COLO829 (cell line): ENCODE measurements at regions not wholly inside any gene's neighbourhood (a gene's known extent, or its start where the extent isn't known, plus 50 kb on each side); places are given as distances from the start of the nearest gene placed in this dataset.
"Not testable (repeated sequence)": the region's sequence is repeated elsewhere in the genome, so short reads cannot be mapped to it uniquely, and the experiment has no call there.

ENCODE experiments used
- DNase-seq: peaks from one replicate; pipeline ENCODE4 v3.0.0; 2012; ENCODE audit warnings: low spot score

GRCh38 chr7:96561892-96562291 is 147.8 kb downstream of the SEM1 start:
- DNase-seq: no peak

GRCh38 chr7:96558530-96558929 is 151.1 kb downstream of the SEM1 start:
- no peak for DNase-seq

GRCh38 chr7:96558093-96558492 is 151.6 kb downstream of the SEM1 start:
- no peak for DNase-seq

GRCh38 chr7:96557598-96557997 is 152.0 kb downstream of the SEM1 start:
- not testable (repeated sequence) for DNase-seq

DNA sequence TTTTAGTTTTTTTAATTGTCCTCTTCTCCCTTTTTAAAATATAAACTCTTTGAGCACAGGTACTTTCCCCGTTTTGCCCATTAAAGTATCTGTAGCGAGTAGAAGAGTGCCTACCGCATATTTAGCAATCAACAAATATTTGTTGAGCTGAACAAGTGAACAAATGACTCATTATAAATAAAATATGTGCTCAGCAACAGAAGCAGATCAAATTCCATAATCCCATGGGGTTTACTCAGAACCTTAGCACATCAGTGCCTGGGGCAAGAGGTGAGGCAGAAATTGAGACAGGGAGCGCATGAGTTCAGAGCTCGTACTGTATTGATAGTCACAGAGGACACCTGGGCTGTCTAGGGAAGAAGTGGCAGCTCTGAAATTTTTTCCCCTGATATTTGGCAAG is 161.0 kb downstream of the SEM1 start:
- DNase-seq: peak; percentile 70

DNA sequence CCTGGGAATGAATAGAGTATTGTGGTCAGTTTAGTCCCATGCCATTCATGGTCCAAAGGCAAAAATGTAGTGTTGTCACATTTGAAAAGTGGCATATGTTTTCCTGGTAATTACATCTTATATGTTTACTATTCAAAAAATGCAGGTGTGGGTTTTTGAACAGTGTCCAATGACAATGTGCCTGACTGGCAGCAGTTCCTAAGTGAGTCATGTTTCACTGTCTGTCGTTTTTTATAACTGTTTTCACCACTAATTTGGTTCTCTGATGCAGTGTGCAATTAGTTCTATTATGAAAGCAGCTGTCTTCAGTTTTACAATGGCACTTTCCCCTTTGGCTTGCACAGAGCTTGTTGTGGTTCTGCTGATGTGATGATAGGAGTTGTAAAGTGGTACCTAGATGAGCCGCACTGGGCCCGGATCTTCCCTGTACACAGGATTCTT is 162.3 kb downstream of the SEM1 start:
- peak; percentile 57 for DNase-seq

DNA sequence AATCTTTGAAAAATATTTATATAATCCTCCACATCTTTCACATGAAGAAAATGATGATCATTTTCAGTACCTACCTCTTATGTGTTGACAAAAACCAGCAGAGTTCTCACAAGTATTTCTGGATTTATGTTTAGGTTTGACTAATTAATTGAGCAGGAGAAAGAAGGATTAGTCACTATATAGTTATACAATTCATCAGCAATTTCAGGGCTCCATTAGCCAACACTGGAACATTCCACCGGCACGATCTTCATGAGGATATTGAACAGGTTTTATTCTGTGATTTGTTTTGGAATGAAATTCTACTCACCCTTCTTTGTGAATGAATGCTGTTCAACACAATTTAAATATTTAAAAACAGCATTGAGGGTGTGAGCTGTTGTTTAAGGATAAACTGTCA is 163.2 kb downstream of the SEM1 start:
- no peak for DNase-seq

GRCh38 chr7:96539471-96539870 is 170.2 kb downstream of the SEM1 start:
- DNase-seq: no peak

DNA sequence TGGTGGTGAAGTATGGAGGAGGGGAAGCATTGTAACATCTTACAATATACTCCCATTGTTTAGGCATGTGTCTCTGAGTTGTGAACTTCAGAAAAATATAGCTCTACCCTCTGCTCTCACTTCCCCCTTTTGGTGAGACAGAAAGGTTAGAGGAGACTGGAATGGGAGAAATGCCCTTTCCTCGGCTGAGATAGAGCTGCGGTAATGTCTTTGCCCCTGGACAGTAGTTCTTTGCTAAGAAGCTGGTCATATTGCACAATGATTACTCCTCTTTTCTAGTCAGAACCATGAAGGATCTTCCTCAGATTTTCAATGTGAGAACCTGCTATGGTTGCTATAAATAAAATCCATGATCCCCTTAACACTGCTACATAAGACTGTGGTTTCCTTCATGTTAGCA is 171.0 kb downstream of the SEM1 start:
- no peak for DNase-seq

DNA sequence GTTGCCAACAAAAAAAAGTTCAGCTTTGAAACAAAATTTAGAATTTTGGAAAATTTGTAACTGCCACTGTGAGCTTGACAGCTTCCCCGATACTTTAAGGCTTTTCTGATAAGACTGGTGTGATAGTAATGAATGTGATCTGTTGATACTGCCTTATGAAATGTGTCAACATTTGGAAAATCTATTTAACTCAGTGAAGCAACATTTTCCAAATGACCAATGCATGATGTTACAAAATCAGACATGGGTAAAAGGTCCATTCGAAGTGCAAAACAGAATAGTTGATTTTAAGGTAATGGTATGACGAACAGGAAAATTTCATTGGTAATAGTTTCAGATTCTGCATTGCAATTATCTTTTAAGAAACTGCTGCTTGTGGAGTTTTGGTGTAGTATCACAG is 175.4 kb downstream of the SEM1 start:
- DNase-seq: no peak

DNA sequence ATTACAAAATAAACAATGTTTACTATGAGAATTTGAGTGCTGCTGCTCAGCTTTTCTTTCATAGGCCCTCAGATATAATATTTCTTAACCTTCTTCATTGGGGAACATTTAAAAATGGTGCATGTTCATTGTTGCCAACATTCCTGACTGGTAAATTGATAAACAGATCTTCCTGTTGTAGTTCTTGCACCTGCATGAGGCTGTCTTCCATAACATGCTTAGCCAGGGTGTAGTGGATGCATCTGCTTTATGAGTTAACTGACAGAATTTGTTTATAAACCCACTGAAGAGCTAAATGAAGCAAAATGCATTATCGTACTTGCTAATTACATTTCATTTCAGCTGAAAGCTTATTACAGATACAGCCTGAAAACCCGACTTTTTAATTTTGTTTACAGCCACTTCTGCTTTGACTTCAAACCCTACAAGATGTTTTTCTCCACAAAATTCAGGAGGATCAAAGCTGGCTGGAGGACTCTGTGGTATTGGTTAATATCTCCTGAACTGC is 177.2 kb downstream of the SEM1 start:
- DNase-seq: no peak

DNA sequence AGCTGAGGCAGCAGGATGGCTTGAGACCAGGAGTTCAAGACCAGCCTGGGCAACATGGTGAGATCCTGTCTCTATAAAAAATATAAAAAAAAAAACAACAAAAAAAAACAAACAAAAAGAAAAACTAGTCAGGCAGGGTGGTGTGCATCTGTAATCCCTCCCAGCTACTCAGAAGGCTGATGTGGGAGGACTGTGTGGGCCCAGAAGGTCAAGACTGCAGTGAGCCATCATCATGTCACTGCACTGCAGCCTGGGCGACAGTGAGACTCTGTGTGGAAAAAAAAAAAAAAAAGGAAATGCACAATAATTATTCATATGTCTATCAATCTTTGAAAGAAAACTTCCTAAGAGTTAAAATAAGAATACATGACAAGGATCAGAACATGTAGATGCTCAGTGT is 178.3 kb downstream of the SEM1 start:
- DNase-seq: no peak

DNA sequence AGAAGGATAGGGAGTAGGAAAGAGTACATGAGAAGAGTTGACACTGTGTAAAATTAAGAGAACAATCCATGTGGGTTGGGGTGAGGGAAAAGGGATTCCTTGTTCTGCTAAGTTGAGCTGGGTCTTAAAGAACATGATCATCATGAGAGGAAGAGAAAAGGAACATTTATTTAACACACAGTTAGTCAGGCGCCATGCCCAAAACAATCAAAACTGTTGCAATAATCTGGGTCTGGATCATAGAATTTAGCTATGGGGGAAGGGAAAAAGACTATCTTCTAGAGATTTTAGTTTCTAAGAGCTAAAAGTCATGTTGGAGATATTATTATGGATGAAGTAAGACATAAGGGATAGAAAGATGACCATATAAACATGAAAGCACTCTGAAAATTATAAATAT is 178.9 kb downstream of the SEM1 start:
- DNase-seq: no peak

GRCh38 chr7:96527133-96527827 is 182.4 kb downstream of the SEM1 start:
- DNase-seq: no peak

DNA sequence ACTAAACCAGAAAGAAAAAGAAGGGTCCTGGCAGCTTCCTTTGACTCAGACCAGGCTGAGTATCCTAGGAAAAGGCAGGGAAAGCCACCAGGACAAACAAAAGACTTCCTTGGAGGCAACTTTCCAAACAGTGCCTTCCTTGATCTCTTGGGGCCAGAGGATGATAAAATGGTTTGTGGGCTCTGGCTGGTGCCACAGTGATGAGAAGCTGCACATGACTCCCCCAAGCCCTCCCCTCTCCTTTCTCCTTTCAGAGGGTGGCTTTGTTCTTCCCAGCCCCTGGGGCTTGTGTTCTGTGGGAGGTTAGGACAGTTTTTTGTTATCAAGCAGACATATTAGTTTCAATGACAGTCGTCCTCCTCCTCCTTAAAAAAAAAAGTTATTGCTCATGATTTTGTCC is 183.2 kb downstream of the SEM1 start:
- DNase-seq: peak; percentile 89

- DNase-seq: no peak
These were observed 188.4 kb downstream of the SEM1 start for GRCh38 chr7:96521068-96521894.

DNA sequence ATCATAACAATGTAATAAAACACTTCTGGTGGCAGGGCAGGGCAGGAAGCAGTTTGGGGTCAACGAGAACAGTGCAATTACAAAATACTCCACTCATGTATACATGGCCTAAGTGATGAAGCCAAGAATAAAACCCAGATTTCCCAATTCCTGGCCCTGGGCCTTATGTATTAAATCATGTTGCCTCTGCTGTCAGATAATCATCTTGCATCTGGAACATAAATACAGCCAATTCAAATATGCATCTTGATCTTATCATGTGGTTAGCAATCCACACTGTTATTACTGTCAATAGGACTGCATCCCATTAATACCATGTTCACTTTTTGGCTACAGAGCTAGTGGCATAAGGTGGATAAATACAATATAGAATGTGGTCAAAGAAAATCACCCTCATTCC is 186.5 kb upstream of the SLC25A13 start:
- no peak for DNase-seq

DNA sequence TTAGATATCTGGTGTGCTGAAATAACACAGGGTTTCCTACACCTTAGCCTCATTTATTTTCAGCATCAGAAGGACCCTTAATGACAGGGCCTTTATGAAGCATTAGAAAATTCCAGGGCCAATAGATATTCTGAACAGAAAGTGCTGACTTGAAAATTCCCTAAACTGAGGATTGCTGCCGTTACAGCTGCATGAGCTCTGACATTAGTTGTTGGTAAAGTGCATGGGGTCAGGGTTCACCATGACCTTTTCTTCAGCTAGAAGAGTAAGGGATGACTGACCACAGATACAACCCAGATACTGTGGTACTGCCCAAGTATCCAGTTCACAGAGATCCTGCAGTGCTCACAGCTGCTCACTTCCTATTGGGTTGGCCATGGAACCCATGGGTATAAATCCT is 181.7 kb upstream of the SLC25A13 start:
- no peak for DNase-seq

DNA sequence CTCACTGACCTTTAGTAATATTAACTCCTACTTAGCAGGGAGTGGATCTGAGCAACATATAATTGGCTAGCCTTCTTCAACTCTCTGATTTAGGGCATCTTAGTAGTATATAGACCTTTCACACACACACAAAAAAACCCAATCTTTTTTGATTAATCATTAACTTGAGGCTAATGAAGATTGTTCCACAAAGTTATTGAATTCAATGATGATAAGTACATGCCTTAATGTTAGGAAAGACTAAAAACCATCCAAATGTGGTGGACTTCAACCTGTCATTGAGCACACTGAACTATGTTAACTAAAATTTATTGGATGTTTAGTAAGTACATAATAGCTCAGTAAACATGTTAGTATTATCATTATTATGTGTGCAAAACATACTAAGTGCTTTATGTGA is 179.4 kb upstream of the SLC25A13 start:
- DNase-seq: no peak

DNA sequence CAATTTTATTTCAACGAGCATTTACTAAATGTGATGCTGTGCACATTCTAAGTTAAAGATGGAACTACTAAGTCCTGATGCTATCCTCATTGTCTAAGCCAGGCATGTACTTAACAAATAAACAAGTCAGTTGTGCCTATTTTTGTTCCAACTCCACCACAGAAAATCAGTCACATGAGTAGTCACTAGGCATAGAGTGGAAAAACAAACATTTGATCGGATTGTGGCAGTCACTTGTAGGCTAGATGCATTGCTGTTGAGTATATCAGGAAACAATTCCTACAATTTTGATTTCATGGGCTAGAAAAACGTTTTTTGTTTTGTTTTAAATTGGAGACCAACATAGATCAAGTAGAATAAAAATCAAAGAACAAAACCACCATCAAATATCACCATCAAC is 177.6 kb upstream of the SLC25A13 start:
- no peak for DNase-seq

- DNase-seq: no peak
These were observed 175.7 kb upstream of the SLC25A13 start for GRCh38 chr7:96497567-96497966.

DNA sequence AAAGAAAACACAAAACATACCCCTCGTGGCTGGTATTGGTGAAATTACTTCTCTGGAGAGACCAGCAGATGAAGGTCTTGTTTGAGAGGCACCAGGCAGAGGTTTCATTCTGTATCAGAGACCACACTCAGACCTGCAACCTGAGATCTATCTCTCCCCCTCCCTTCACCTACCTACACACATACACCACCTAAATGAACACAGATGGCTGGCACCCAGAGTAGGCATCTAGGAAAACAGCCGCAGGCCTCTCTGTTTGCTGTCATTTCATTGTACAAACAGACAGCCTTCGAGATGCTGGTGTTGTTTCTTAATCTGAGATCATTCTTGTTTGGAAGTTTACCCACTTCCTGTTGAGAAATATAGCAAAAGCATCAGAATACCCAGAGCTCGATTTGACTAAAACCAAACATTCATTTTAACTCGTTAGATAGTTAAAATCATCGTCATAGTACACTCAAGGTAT is 173.9 kb upstream of the SLC25A13 start:
- DNase-seq: no peak

- no peak for DNase-seq
These were observed 164.8 kb upstream of the SLC25A13 start for GRCh38 chr7:96486681-96487080.
